Neuronal stem cell (in vitro differentiated cells): ENCODE measurements at regions not wholly inside any gene's neighbourhood (a gene's known extent, or its start where the extent isn't known, plus 50 kb on each side); places are given as distances from the start of the nearest gene placed in this dataset.

Source experiments
- DNase-seq: peaks from one replicate; pipeline ENCODE4 v3.0.0-alpha.2; 2013; ENCODE audit warnings: low spot score
- H2AFZ ChIP-seq: one replicate; pipeline ENCODE4 v1.6.1; 2013; ENCODE audit warnings: mild to moderate bottlenecking, low read length, inconsistent platforms
- H2AK5ac ChIP-seq: 2 replicates; pipeline ENCODE4 v1.6.1; 2013; ENCODE audit warnings: low read depth, mild to moderate bottlenecking, inconsistent platforms, low read length, moderate library complexity, mixed read lengths
- H2BK120ac ChIP-seq: 2 replicates; pipeline ENCODE4 v1.6.1; 2013; ENCODE audit warnings: low read depth, mild to moderate bottlenecking, inconsistent platforms, low read length, moderate library complexity, mixed read lengths
- H2BK12ac ChIP-seq: one replicate; pipeline ENCODE4 v1.6.1; 2013; ENCODE audit warnings: low read length, inconsistent platforms
- H2BK15ac ChIP-seq: 2 replicates; pipeline ENCODE4 v1.6.1; 2013; ENCODE audit warnings: mild to moderate bottlenecking, low read length, inconsistent platforms, mixed read lengths
- H2BK5ac ChIP-seq: one replicate; pipeline ENCODE4 v1.6.1; 2013; ENCODE audit warnings: inconsistent platforms, mild to moderate bottlenecking, low read length, moderate library complexity
- H3K14ac ChIP-seq: one replicate; pipeline ENCODE4 v1.6.1; 2013; ENCODE audit warnings: low read length, inconsistent platforms
- H3K18ac ChIP-seq: 2 replicates; pipeline ENCODE4 v1.6.1; 2013; ENCODE audit warnings: low read length, inconsistent platforms
- H3K23ac ChIP-seq: 2 replicates; pipeline ENCODE4 v1.6.1; 2013; ENCODE audit warnings: low read depth, mild to moderate bottlenecking, mixed read lengths, low read length, inconsistent platforms; ENCODE audit not compliant: poor library complexity
- H3K27ac ChIP-seq: replicated peaks from 3 replicates; pipeline ENCODE4 v1.5.1; 2013; ENCODE audit warnings: low read length, inconsistent platforms
- H3K27me3 ChIP-seq, 3 experiments: 2 replicates each; pipeline ENCODE4 v1.6.1; 2013; ENCODE audit warnings: low read length in 3 of 3, mild to moderate bottlenecking in 2 of 3, inconsistent platforms in 1 of 3, low read depth in 1 of 3, mixed read lengths in 1 of 3, moderate library complexity in 1 of 3; ENCODE audit not compliant: control insufficient read depth in 3 of 3, insufficient read depth in 3 of 3
- H3K36me3 ChIP-seq, 2 donors: replicated peaks in 1 of 2; 2 replicates each; pipeline ENCODE4 v1.6.1; 2013; ENCODE audit warnings: low read length in 2 of 2; ENCODE audit not compliant: control insufficient read depth in 2 of 2, insufficient read depth in 2 of 2
- H3K4ac ChIP-seq: 2 replicates; pipeline ENCODE4 v1.6.1; 2013; ENCODE audit warnings: inconsistent platforms, mild to moderate bottlenecking, low read length, moderate library complexity
- H3K4me1 ChIP-seq, 2 donors: 1 replicate in 1 of 2; 2 replicates in 1 of 2; pipeline ENCODE4 v1.6.1; 2013; ENCODE audit warnings: low read length in 2 of 2, low read depth in 1 of 2; ENCODE audit not compliant: control insufficient read depth in 2 of 2, insufficient read depth in 1 of 2
- H3K4me2 ChIP-seq: one replicate; pipeline ENCODE4 v1.6.1; 2013; ENCODE audit warnings: mild to moderate bottlenecking, low read length, inconsistent platforms; ENCODE audit not compliant: insufficient read depth, poor library complexity, severe bottlenecking
- H3K4me3 ChIP-seq, 2 donors: 2 replicates each; pipeline ENCODE4 v1.5.1; 2013; ENCODE audit warnings: low read length in 2 of 2, mild to moderate bottlenecking in 2 of 2, inconsistent platforms in 1 of 2, moderate library complexity in 1 of 2
- H3K79me1 ChIP-seq: one replicate; pipeline ENCODE4 v1.6.1; 2013; ENCODE audit warnings: low read depth, mild to moderate bottlenecking, inconsistent platforms, low read length, moderate library complexity
- H3K9ac ChIP-seq: one replicate; pipeline ENCODE4 v1.6.1; 2013; ENCODE audit warnings: mild to moderate bottlenecking, low read depth, low read length, inconsistent platforms; ENCODE audit not compliant: poor library complexity
- H3K9me3 ChIP-seq, 2 donors: replicated peaks in 1 of 2; 2 replicates each; pipeline versions ENCODE3 to v1.6.1; 2013; ENCODE audit warnings: low read length in 2 of 2, mild to moderate bottlenecking in 2 of 2, inconsistent platforms in 1 of 2, low read depth in 1 of 2, mixed read lengths in 1 of 2, moderate library complexity in 1 of 2; ENCODE audit not compliant: control insufficient read depth in 2 of 2, insufficient read depth in 1 of 2
- H4K8ac ChIP-seq: one replicate; pipeline ENCODE4 v1.6.1; 2013; ENCODE audit warnings: low read depth, mild to moderate bottlenecking, inconsistent platforms, low read length, moderate library complexity
- H4K91ac ChIP-seq: one replicate; pipeline ENCODE4 v1.6.1; 2013; ENCODE audit warnings: low read length, low read depth, mild to moderate bottlenecking, inconsistent platforms; ENCODE audit not compliant: poor library complexity
- WGBS, 2 donors: extraction: QIAGEN DNeasy Blood & Tissue Kit; methylation state at CpG; one replicate each; pipeline ENCODE4 v1.1.7; 2013; ENCODE audit warnings: missing lambda C conversion rate in 2 of 2, mixed read lengths in 1 of 2; ENCODE audit not compliant: insufficient read length in 2 of 2, insufficient replicate concordance in 1 of 2; ENCODE audit errors: extremely low coverage in 2 of 2; 5-methylcytosine and 5-hydroxymethylcytosine counted together

- DNase-seq = no peak
- H3K36me3 ChIP-seq = no peaks in the 10 kb centered on the region
- H3K27ac ChIP-seq = no peak overlapping the region
- H3K23ac ChIP-seq = no peak overlapping the region
- H3K79me1 ChIP-seq = no peaks in the 10 kb centered on the region
- peaks cover 0 to 12% of the 10 kb centered on the region in 2 donors for H3K9me3 ChIP-seq
- no peaks in the 10 kb centered on the region for H3K27me3 ChIP-seq
- no peak overlapping the region for H2BK120ac ChIP-seq
- H3K4me2 ChIP-seq = no peak overlapping the region
- no peak overlapping the region for H4K8ac ChIP-seq
- H3K4me1 ChIP-seq = peaks cover 0 to 6% of the 10 kb centered on the region in 2 donors
- no peak overlapping the region for H2AK5ac ChIP-seq
- H2BK15ac ChIP-seq = no peak overlapping the region
- H2AFZ ChIP-seq = no peak overlapping the region
- H3K4me3 ChIP-seq = no peak overlapping the region
- H3K18ac ChIP-seq = no peak overlapping the region
- no CpG with 5 or more reads among the region's 5 CpGs for WGBS, 2 donors
- no peak overlapping the region for H2BK12ac ChIP-seq
- H3K4ac ChIP-seq = no peak overlapping the region
- no peak overlapping the region for H3K14ac ChIP-seq
- H3K9ac ChIP-seq = no peak overlapping the region
- H2BK5ac ChIP-seq = no peak overlapping the region
- H4K91ac ChIP-seq = no peak overlapping the region
Observed at GRCh38 chr10:33921970-33922605, 587.6 kb upstream of the NRP1 start.

GRCh38 chr10:33920351-33920750, 585.9 kb upstream of the NRP1 start:
- Histone ChIP-seq H2BK120ac (no peak overlapping the region), H3K27me3 (no peaks in the 10 kb centered on the region), H2BK12ac (no peak overlapping the region), H2BK5ac (no peak overlapping the region), H2AK5ac (no peak overlapping the region), H2BK15ac (no peak overlapping the region), H3K4me3 (no peak overlapping the region), H3K4me2 (no peak overlapping the region), H3K9ac (no peak overlapping the region), H3K18ac (no peak overlapping the region), H4K8ac (no peak overlapping the region), H3K14ac (no peak overlapping the region), H4K91ac (no peak overlapping the region), H3K27ac (no peak overlapping the region), H2AFZ (no peak overlapping the region), H3K4ac (no peak overlapping the region), H3K4me1 (peaks cover 0 to 6% of the 10 kb centered on the region in 2 donors), H3K36me3 (no peaks in the 10 kb centered on the region), H3K9me3 (peaks cover 0 to 12% of the 10 kb centered on the region in 2 donors), H3K23ac (no peak overlapping the region), H3K79me1 (no peaks in the 10 kb centered on the region)
- WGBS, 2 donors = no CpG with 5 or more reads among the region's 1 CpG
- DNase-seq = no peak

GRCh38 chr10:33919244-33919643, 584.8 kb upstream of the NRP1 start:
- Histone ChIP-seq H3K4me3 (no peak overlapping the region), H2BK5ac (no peak overlapping the region), H3K4ac (no peak overlapping the region), H3K27ac (no peak overlapping the region), H4K91ac (no peak overlapping the region), H3K9me3 (peaks cover 0 to 12% of the 10 kb centered on the region in 2 donors), H3K18ac (no peak overlapping the region), H2AK5ac (no peak overlapping the region), H3K79me1 (no peaks in the 10 kb centered on the region), H3K14ac (no peak overlapping the region), H2BK15ac (no peak overlapping the region), H3K36me3 (no peaks in the 10 kb centered on the region), H3K9ac (no peak overlapping the region), H3K4me2 (no peak overlapping the region), H3K4me1 (peaks cover 0 to 6% of the 10 kb centered on the region in 2 donors), H2BK120ac (no peak overlapping the region), H3K27me3 (no peaks in the 10 kb centered on the region), H2AFZ (no peak overlapping the region), H2BK12ac (no peak overlapping the region), H4K8ac (no peak overlapping the region), H3K23ac (no peak overlapping the region)
- DNase-seq = no peak
- WGBS, 2 donors = no CpG with 5 or more reads among the region's 1 CpG

- Histone ChIP-seq H2BK120ac (no peak overlapping the region), H3K4ac (no peak overlapping the region), H2BK15ac (no peak overlapping the region), H3K27ac (no peak overlapping the region), H2BK12ac (no peak overlapping the region), H2AK5ac (no peak overlapping the region), H3K4me2 (no peak overlapping the region), H3K27me3 (no peaks in the 10 kb centered on the region), H2BK5ac (no peak overlapping the region), H3K9ac (no peak overlapping the region), H3K79me1 (no peaks in the 10 kb centered on the region), H3K14ac (no peak overlapping the region), H3K4me1 (peaks cover 0 to 6% of the 10 kb centered on the region in 2 donors), H3K4me3 (no peak overlapping the region), H2AFZ (no peak overlapping the region), H3K23ac (no peak overlapping the region), H3K18ac (no peak overlapping the region), H3K36me3 (no peaks in the 10 kb centered on the region), H4K91ac (no peak overlapping the region), H4K8ac (no peak overlapping the region), H3K9me3 (peaks cover 0 to 12% of the 10 kb centered on the region in 2 donors)
- no peak for DNase-seq
- no CpG with 5 or more reads among the region's 8 CpGs for WGBS, 2 donors
Observed at GRCh38 chr10:33917069-33917780, 582.8 kb upstream of the NRP1 start.
